ENCODE measurements at regions not wholly inside any gene's neighbourhood (a gene's known extent, or its start where the extent isn't known, plus 50 kb on each side); places are given as distances from the start of the nearest gene placed in this dataset.

DNA sequence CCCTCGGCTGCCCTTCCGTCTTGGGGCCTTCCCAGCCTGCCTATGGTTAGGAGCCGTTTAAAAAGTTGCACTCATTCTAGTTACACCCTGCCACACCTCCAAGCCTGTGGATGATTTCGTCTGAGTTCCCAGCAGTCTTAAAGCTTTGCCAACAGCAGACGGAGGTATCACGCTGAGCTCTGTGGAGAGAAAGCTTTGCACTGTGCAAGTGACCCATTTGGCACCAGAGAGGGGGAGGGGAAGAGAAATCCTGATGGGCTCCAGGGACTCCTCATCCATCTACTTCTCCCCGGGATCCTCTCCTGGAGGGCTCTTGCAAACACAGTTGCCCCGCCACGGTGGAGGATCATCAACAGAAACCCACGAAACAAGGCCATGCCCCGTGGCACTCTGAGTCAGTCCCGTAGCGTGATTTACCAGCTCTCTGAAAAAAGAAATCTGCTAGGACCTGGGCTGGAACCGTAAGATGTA, 98.8 kb upstream of the CITED2 start (continued):
- no peak for TF ChIP-seq ZNF318 (IDR thresholded peaks at IDR 0.05; ENCODE audit: borderline replicate concordance in 1 of 2, low read depth in 1 of 2)

Measured in K562 (cell line).